ENCODE measurements at regions not wholly inside any gene's neighbourhood (a gene's known extent, or its start where the extent isn't known, plus 50 kb on each side); places are given as distances from the start of the nearest gene placed in this dataset.

DNA sequence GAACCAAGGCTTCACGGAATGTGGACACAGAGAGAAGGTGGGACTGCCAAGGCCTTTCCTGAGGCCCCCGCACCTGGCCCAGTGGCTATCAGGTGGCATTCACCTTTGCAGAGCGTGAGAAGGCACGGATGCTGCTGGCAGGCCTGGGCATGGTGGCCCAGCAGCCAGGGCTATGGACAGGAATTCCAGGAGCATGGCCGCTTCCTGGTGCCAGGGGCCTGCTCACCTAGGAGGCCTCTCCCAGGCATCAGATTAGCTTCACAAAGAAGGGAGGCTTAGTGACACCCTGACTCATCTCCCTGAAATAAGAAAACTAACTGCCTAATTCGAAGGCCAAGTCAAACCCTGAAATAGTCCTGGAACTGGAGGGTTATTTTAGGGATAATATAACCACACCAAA, 155.8 kb downstream of the TEX29 start:
- TF ChIP-seq, protein P1, sequence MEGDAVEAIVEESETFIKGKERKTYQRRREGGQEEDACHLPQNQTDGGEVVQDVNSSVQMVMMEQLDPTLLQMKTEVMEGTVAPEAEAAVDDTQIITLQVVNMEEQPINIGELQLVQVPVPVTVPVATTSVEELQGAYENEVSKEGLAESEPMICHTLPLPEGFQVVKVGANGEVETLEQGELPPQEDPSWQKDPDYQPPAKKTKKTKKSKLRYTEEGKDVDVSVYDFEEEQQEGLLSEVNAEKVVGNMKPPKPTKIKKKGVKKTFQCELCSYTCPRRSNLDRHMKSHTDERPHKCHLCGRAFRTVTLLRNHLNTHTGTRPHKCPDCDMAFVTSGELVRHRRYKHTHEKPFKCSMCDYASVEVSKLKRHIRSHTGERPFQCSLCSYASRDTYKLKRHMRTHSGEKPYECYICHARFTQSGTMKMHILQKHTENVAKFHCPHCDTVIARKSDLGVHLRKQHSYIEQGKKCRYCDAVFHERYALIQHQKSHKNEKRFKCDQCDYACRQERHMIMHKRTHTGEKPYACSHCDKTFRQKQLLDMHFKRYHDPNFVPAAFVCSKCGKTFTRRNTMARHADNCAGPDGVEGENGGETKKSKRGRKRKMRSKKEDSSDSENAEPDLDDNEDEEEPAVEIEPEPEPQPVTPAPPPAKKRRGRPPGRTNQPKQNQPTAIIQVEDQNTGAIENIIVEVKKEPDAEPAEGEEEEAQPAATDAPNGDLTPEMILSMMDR (IDR thresholded peaks at IDR 0.05; ENCODE audit: poor library complexity, severe bottlenecking) = no peak
- TF ChIP-seq POLR2AphosphoS5 (IDR thresholded peaks at IDR 0.05) (no peak), EZH2 (IDR thresholded peaks at IDR 0.05; ENCODE audit: borderline replicate concordance, insufficient read depth, low read length, poor library complexity, severe bottlenecking) (no peak), TAF1 (IDR thresholded peaks at IDR 0.05; ENCODE audit: low read depth) (no peak), SMC3 (conservative IDR thresholded peaks at IDR 0.05; ENCODE audit: poor library complexity) (no peak), MXI1 (conservative IDR thresholded peaks at IDR 0.05; ENCODE audit: poor library complexity, severe bottlenecking) (no peak)
